Lower lobe of right lung (tissue), 2 donors: ENCODE measurements at regions not wholly inside any gene's neighbourhood (a gene's known extent, or its start where the extent isn't known, plus 50 kb on each side); places are given as distances from the start of the nearest gene placed in this dataset.

Experiments
- ATAC-seq, 2 donors: fragments of 200-7000 bp; cut with Tn5 transposase; one replicate each; pipeline ENCODE4 v1.9.1; 2020 to 2022; ENCODE audit warnings: mild to moderate bottlenecking in 2 of 2, moderate library complexity in 2 of 2
- DNase-seq: peaks from one replicate; pipeline ENCODE4 v3.0.0-alpha.2; 2020
- H3K27ac ChIP-seq: fragments of 200-600 bp; one replicate; pipeline ENCODE4 v1.8.0; 2022
- H3K27me3 ChIP-seq: fragments of 200-600 bp; one replicate; pipeline ENCODE4 v1.8.0; 2022; ENCODE audit warnings: low read depth
- H3K36me3 ChIP-seq: fragments of 200-600 bp; one replicate; pipeline ENCODE4 v1.8.0; 2022; ENCODE audit warnings: mild to moderate bottlenecking
- H3K4me1 ChIP-seq: fragments of 200-600 bp; one replicate; pipeline ENCODE4 v1.8.0; 2022
- H3K4me3 ChIP-seq: fragments of 200-600 bp; one replicate; pipeline ENCODE4 v1.8.0; 2022; ENCODE audit warnings: mild to moderate bottlenecking
- H3K9me3 ChIP-seq: fragments of 200-600 bp; one replicate; pipeline ENCODE4 v1.8.0; 2022
- CTCF ChIP-seq: fragments of 200-600 bp; IDR thresholded peaks from one replicate; pipeline ENCODE4 v1.8.0; 2022; ENCODE audit warnings: antibody characterized with exemption, mild to moderate bottlenecking
- intact Hi-C: fragments of 100-400 bp; cut with DNase I; formaldehyde crosslinking; loops from one replicate; pipeline ENCODE4 v1.11.0; 2022
- donor health status: DM: no; HTN: yes; CAD: no; lungs with severe emphysema.

GRCh38 chr9:26657958-26658357 lies 234.6 kb downstream of the CAAP1 start:
- DNase-seq (no peak), ATAC-seq (no peak)
- Histone ChIP-seq H3K9me3 (no peaks in the 10 kb centered on the region), H3K4me3 (no peak overlapping the region), H3K36me3 (no peaks in the 10 kb centered on the region), H3K4me1 (no peaks in the 10 kb centered on the region), H3K27ac (no peak overlapping the region), H3K27me3 (no peaks in the 10 kb centered on the region)
- intact Hi-C loops: no loop called here
- no peak for TF ChIP-seq CTCF

DNA sequence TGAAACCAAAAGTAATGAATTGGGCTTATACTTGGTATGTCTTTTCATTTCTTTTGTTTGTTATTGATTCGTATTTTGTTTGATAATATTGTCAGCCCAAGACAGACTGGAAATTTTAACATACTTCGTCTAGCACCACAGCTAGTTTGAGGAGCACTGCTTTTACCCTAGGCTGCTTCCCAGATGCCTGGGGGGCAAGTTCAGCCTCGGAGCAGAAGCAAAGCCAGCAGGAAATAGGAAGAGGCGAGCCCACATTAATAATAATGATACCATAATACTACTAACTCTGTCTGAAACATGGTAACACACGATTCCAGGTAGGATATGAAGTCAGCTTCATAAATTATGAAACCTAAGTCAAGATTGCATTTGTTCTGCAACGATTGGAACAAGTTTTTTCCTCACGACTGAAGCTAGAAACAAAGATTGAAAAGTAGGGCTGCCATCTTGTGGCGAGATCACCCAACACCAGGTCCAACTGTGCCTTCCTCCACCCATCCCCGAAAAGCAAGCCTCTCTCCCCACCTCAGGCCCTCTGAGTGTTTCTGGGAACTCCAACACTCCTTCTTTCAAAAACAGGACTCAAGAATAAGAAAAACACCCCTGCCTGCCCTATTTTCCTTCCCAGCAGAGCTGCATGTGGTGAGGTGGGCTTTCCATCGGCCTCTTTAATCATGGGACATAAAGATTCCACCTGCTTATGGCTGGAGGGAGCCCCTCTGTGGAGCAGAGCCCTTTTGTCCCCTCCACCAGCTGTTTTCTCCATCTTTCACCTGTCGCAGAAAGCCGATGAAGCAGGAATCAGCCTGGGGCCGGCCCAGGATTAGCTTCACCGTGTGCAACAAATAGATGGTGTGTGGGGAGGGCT lies 236.4 kb downstream of the CAAP1 start:
- no peak for TF ChIP-seq CTCF
- Histone ChIP-seq H3K9me3 (no peaks in the 10 kb centered on the region), H3K36me3 (no peaks in the 10 kb centered on the region), H3K27me3 (no peaks in the 10 kb centered on the region), H3K4me1 (no peaks in the 10 kb centered on the region), H3K4me3 (no peak overlapping the region), H3K27ac (no peak overlapping the region)
- intact Hi-C loops: no loop called here
- no peak for ATAC-seq
- no peak for DNase-seq

DNA sequence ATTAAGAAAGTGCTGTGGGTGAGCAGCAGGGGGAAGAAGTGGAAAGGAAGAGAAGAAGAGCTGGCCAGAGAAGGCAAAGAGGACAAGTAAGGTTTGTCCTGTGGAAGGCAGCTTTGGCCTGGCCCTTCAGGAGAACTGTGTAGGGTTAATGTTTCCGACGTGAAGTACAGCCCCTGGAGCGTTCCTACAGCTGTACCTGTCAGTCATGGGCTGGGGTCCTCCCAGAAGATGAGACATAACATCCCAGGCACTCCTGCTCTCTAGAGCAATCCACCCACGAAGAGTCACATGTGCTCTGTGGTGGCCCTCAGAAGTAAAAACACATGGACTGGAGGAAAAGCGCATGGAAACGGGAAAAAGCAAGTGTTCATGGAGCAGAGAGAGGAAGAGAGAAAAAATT lies 237.4 kb downstream of the CAAP1 start:
- H3K36me3 ChIP-seq: no peaks in the 10 kb centered on the region
- intact Hi-C loops: no loop called here
- ATAC-seq: no peak
- H3K27me3 ChIP-seq: no peaks in the 10 kb centered on the region
- no peaks in the 10 kb centered on the region for H3K9me3 ChIP-seq
- no peaks in the 10 kb centered on the region for H3K4me1 ChIP-seq
- no peak for DNase-seq
- H3K4me3 ChIP-seq: no peak overlapping the region
- H3K27ac ChIP-seq: no peak overlapping the region
- TF ChIP-seq CTCF: no peak

DNA sequence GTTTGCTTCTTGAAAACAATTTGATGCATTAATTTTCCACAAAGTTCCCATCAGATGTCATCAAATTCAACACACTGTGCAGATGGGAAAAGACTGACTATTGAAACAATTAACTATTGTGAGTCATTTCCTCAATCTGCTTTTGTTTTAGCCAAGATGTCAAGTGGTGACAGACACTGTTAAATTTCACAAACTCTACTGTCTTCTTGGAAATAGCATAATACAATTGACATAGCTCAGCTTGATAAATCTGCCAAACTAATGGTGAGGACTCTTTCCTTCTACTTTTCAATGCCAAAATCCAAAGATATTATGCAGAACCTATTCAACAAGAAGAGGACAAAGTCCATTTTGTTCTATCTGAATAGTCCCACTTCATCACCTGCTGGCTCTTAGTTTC lies 242.3 kb downstream of the CAAP1 start:
- Histone ChIP-seq H3K36me3 (no peaks in the 10 kb centered on the region), H3K27ac (no peak overlapping the region), H3K4me1 (no peaks in the 10 kb centered on the region), H3K27me3 (no peaks in the 10 kb centered on the region), H3K9me3 (no peaks in the 10 kb centered on the region), H3K4me3 (no peak overlapping the region)
- no peak for DNase-seq
- TF ChIP-seq CTCF: no peak
- ATAC-seq: no peak
- intact Hi-C loops: no loop called here

- Histone ChIP-seq H3K36me3 (no peaks in the 10 kb centered on the region), H3K27me3 (no peaks in the 10 kb centered on the region), H3K27ac (no peak overlapping the region), H3K4me3 (no peak overlapping the region), H3K9me3 (no peaks in the 10 kb centered on the region), H3K4me1 (no peaks in the 10 kb centered on the region)
- no peak for ATAC-seq
- TF ChIP-seq CTCF: no peak
- intact Hi-C loops: no loop called here
- DNase-seq: no peak
These were observed 248.8 kb downstream of the CAAP1 start for GRCh38 chr9:26643826-26644225.
